ENCODE measurements at regions not wholly inside any gene's neighbourhood (a gene's known extent, or its start where the extent isn't known, plus 50 kb on each side); places are given as distances from the start of the nearest gene placed in this dataset.

DNA sequence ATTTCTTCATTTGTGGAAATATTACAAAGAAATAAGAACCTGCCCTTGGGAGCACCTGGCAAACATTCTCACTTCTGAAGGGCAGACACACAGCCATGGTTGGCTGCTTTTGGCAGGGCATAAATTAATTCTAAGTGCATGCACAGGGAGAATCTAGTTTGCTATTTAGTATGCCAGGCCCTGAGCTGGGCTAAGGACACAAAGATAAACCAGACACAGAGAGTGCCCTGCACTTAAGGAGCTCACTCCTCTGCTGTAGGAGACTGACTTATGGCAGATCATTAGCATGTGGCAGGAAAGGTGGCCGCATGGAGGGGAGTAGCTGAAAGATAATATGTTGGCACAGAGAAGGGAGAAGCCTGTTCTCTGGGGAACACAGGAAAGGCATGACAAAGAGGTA, 367.0 kb downstream of the LPIN1 start:
- DNase-seq (ENCODE audit: low read depth) = no peak

GRCh38 chr2:12114816-12115215, 368.4 kb downstream of the LPIN1 start:
- no peak for DNase-seq (ENCODE audit: low read depth)

GRCh38 chr2:12116228-12116750, 369.9 kb downstream of the LPIN1 start:
- no peak for DNase-seq (ENCODE audit: low read depth)

GRCh38 chr2:12119841-12120240, 373.4 kb downstream of the LPIN1 start:
- no peak for DNase-seq (ENCODE audit: low read depth)

- no peak for DNase-seq (ENCODE audit: low read depth)
Measured at GRCh38 chr2:12120281-12121150, 374.1 kb downstream of the LPIN1 start.

DNA sequence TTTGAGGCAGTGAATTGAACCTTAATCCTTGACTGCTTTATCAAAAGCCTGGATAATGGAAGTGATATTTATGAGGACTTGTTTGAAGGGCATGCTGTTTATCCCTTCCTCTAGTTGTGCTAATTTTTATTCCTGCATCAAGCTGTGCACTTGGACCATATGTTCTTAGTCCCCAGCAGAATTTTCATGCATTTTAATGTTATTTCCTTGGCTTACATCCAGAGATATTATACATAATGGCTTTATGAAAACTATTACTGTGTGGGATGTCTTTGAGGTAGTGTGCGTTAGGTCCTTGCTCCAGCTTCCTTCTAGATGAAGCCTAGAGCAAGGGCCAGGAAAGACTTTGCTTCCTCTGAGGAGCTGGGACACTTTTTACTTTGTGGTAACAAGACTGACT, 378.4 kb downstream of the LPIN1 start:
- no peak for DNase-seq (ENCODE audit: low read depth)

DNA sequence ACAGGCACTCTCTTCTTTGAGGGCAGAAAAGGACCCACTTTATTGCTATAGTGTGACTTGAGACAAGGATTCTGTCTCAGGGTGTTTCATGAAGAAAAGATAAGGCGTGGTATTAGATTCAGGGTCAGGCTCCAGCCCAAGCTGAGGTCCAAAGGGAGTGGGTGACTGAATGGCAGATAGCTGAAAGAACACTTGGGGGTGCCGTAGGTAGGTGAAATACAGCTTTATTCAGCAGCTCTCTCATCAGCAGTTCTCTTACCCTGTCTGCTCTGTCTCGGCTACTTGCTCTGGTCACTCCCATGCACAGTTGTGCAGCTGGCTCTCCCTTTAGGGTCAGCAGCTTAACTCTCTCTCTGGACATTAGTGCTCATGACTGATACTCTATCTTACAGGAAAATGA, 379.9 kb downstream of the LPIN1 start:
- DNase-seq (ENCODE audit: low read depth) = no peak

- DNase-seq (ENCODE audit: low read depth) = no peak
Measured at GRCh38 chr2:12127638-12128037, 381.2 kb downstream of the LPIN1 start.

GRCh38 chr2:12131975-12132374, 385.5 kb downstream of the LPIN1 start:
- no peak for DNase-seq (ENCODE audit: low read depth)

DNA sequence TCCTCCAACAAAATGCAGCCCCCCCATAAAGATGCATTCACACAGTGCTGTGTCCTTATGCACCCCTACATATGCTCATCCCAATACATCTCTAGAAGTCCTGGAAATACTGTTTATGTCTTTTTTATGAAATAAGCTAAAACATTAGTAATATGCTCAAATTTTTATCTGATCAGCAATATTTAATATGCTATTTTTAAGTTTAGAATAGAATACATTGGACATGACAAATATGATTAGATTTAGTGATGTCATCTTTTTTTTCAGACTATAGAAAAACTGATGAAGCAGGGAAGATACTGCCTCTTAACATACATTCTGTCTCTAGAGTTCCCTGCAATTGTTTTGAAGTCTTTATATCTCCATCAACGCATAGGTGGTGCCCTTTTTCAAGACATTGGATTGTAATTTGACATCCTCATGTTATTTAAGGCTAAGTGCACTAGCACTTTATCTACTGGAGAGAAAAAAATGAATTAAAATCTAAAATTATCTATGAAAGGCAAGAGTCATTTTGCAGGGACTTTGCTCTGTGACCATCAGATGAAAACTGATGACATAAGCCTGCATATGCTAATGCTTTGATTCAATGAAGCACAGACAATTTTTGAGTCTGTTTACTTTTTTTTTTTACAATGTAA, 395.3 kb downstream of the LPIN1 start:
- DNase-seq (ENCODE audit: low read depth) = no peak

DNA sequence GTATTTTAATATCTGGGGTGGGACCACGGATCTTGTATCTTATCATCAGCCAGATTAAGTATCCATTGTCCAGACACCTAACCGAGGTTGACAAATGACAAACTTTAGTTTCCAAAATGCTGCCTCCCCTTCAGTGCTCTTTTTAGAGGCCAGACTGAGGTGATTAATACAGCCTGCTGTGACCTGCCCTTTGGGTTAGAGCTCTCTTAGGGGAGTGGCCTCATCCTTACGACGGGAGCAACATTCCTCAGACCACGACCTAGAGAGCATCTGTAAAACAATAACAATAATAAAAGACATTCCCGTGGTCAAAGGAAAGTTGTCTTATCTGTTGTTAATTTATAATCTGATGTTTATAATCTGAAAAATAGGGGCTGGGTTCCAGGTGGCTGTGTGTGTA, 405.3 kb downstream of the LPIN1 start:
- DNase-seq (ENCODE audit: low read depth) = no peak

- no peak for DNase-seq (ENCODE audit: low read depth)
Measured at GRCh38 chr2:12152888-12153287, 406.5 kb downstream of the LPIN1 start.

GRCh38 chr2:12155303-12156051, 409.0 kb downstream of the LPIN1 start:
- no peak for DNase-seq (ENCODE audit: low read depth)

DNA sequence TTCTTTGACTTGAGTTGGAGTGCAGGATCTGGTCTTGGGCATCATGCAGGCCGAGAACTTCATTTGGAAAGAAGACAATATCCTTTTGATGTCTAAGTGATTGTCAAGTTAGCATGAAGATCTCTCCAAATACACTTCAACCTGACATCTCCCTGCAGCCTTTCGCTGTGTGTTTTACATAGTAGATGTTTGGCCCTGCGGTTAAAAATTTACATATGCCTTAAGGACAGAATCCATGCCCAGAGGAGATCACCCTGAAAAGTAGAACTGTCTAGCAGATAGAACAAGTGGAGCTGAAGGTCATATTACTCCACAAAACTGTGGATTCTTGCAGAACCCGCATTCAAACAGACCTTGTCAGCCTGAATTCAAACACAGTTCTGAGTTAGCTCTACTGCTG, 409.9 kb downstream of the LPIN1 start:
- DNase-seq (ENCODE audit: low read depth) = no peak

DNA sequence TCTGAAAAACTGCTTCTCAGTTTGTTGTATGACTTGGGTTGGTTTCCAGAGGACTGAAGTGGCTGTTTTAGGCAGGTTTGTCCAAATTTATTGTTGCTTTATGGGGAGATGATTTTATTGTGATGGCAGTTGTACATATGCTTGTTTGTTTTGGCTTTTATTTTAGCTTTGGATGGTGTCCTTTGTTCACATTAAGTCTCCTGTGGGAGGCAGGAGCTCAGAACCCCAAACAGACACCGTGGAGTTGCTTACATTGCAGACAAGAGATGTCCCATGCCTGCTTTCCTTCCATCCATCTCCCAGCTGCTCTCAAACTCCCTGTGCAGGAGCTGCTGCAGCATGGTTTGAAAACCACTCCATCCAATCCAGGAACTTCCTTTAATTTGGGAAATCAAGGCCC, 414.7 kb downstream of the LPIN1 start:
- no peak for DNase-seq (ENCODE audit: low read depth)

GRCh38 chr2:12162269-12163247, 416.1 kb downstream of the LPIN1 start:
- DNase-seq (ENCODE audit: low read depth) = no peak

DNA sequence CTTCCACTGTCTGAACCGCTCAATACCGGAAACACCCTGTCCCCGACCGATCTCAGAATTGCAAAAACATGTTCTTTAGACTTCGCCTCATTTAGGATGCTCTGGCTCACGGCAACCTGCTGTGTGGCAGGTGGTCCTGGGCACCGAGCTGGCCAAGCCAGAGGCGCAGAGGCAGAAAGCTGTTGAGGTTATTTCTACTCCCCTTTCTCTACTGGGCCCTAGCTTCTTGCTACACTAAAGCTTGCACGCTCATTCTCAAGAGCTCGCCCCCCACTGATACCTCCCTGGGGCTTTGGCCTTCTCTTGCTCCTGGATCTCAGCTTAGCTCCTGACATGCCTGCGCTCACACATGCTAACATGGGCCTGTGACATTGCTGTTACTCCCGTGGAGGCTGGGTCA, 417.4 kb downstream of the LPIN1 start:
- DNase-seq (ENCODE audit: low read depth) = no peak

- no peak for DNase-seq (ENCODE audit: low read depth)
Measured at GRCh38 chr2:12164689-12165088, 418.3 kb downstream of the LPIN1 start.

GRCh38 chr2:12167525-12168317, 421.3 kb downstream of the LPIN1 start:
- DNase-seq (ENCODE audit: low read depth) = no peak

GRCh38 chr2:12168354-12168753, 421.9 kb downstream of the LPIN1 start:
- no peak for DNase-seq (ENCODE audit: low read depth)
